ENCODE measurements at regions not wholly inside any gene's neighbourhood (a gene's known extent, or its start where the extent isn't known, plus 50 kb on each side); places are given as distances from the start of the nearest gene placed in this dataset.

DNA sequence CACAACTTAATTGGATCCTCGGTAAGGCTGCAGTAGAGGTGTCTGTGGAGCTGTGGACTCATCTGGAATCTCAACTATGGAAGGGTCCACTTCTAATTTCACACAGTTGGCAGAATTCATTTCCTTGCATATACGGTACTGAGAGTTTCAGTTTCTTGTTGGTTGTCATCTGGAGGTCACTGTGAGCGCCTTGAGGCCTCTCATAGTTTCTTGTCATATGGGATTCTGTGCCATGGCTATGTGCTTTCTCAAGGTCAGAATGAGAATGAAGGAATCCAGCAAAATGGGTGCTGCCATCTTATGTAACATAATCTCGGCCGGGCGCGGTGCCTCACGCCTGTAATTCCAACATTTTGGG is 298.2 kb downstream of the DOK5 start:
- Histone ChIP-seq H4K20me1 (ENCODE audit: control insufficient read depth, extremely low read depth, insufficient read depth, low read length) (no peaks in the 10 kb centered on the region), H3K36me3 (ENCODE audit: control insufficient read depth, insufficient read depth, low read length) (no peaks in the 10 kb centered on the region), H2AFZ (ENCODE audit: low read length) (no peak overlapping the region), H3K9me3 (ENCODE audit: control insufficient read depth, insufficient read depth, low read depth, low read length) (no peaks in the 10 kb centered on the region), H3K27me3 (ENCODE audit: control insufficient read depth, insufficient read depth, low read length) (no peaks in the 10 kb centered on the region), H3K79me2 (ENCODE audit: control insufficient read depth, insufficient read depth, low read length) (no peaks in the 10 kb centered on the region), H3K4me1 (ENCODE audit: control insufficient read depth, extremely low read depth, insufficient read depth, low read length) (no peaks in the 10 kb centered on the region), H3K4me3 (replicated peaks in 1 of 4; ENCODE audit: control extremely low read depth in 1 of 4, insufficient read depth in 1 of 4, low read depth in 3 of 4, low read length in 4 of 4) (no peak overlapping the region), H3K4me2 (ENCODE audit: extremely low read depth, insufficient read depth, low read length) (no peak overlapping the region), H3K27ac (ENCODE audit: insufficient read depth, low read length) (no peak overlapping the region), H3K9ac (ENCODE audit: insufficient read depth, low read length) (no peak overlapping the region)
- TF ChIP-seq EZH2 (IDR thresholded peaks at IDR 0.05; ENCODE audit: low read length, missing control alignments): no peak
- TF ChIP-seq, protein P1, sequence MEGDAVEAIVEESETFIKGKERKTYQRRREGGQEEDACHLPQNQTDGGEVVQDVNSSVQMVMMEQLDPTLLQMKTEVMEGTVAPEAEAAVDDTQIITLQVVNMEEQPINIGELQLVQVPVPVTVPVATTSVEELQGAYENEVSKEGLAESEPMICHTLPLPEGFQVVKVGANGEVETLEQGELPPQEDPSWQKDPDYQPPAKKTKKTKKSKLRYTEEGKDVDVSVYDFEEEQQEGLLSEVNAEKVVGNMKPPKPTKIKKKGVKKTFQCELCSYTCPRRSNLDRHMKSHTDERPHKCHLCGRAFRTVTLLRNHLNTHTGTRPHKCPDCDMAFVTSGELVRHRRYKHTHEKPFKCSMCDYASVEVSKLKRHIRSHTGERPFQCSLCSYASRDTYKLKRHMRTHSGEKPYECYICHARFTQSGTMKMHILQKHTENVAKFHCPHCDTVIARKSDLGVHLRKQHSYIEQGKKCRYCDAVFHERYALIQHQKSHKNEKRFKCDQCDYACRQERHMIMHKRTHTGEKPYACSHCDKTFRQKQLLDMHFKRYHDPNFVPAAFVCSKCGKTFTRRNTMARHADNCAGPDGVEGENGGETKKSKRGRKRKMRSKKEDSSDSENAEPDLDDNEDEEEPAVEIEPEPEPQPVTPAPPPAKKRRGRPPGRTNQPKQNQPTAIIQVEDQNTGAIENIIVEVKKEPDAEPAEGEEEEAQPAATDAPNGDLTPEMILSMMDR (conservative IDR thresholded peaks at IDR 0.05 in 1 of 2, IDR thresholded peaks at IDR 0.05 in 1 of 2; ENCODE audit: low read depth in 1 of 2, low read length in 2 of 2): no peak
- no peak for DNase-seq (ENCODE audit: low read depth in 2 of 2)

DNA sequence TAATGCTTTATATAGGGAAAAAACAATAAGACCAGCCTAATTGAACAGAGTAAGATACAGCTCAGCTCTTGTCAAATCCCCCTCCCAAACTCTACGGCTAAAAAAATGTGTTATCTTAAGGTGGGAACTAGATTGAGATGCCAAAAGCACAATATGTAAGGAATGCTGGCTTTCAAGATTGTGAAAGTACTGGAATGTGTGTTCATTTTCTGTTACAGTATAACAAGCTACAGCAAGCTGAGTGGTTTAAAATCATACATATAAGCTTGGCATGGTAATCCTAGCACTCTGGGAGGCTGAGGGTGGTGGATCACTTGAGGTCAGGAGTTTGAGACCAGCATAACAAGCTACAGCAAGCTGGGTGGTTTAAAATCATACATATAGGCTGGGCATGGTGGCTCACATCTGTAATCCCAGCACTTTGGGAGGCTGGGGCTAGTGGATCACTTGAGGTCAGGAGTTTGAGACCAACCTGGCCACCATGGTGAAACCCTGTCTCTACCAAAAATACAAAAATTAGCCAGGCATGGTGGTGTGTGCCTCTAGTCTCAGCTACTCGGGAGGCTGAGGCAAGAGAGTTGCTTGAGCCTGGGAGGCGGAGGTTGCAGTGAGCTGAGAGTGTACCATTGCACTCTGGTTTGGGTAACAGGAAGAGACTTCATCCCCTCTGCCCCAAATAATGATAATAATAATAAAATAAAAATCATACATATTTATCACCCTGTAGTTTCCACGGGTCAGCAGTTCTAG is 297.7 kb downstream of the DOK5 start:
- Histone ChIP-seq H3K4me2 (ENCODE audit: extremely low read depth, insufficient read depth, low read length) (no peak overlapping the region), H4K20me1 (ENCODE audit: control insufficient read depth, extremely low read depth, insufficient read depth, low read length) (no peaks in the 10 kb centered on the region), H3K79me2 (ENCODE audit: control insufficient read depth, insufficient read depth, low read length) (no peaks in the 10 kb centered on the region), H3K36me3 (ENCODE audit: control insufficient read depth, insufficient read depth, low read length) (no peaks in the 10 kb centered on the region), H2AFZ (ENCODE audit: low read length) (no peak overlapping the region), H3K27ac (ENCODE audit: insufficient read depth, low read length) (no peak overlapping the region), H3K4me3 (replicated peaks in 1 of 4; ENCODE audit: control extremely low read depth in 1 of 4, insufficient read depth in 1 of 4, low read depth in 3 of 4, low read length in 4 of 4) (no peak overlapping the region), H3K4me1 (ENCODE audit: control insufficient read depth, extremely low read depth, insufficient read depth, low read length) (no peaks in the 10 kb centered on the region), H3K9ac (ENCODE audit: insufficient read depth, low read length) (no peak overlapping the region), H3K9me3 (ENCODE audit: control insufficient read depth, insufficient read depth, low read depth, low read length) (no peaks in the 10 kb centered on the region), H3K27me3 (ENCODE audit: control insufficient read depth, insufficient read depth, low read length) (no peaks in the 10 kb centered on the region)
- no peak for TF ChIP-seq EZH2 (IDR thresholded peaks at IDR 0.05; ENCODE audit: low read length, missing control alignments)
- TF ChIP-seq, protein P1 (conservative IDR thresholded peaks at IDR 0.05 in 1 of 2, IDR thresholded peaks at IDR 0.05 in 1 of 2; ENCODE audit: low read depth in 1 of 2, low read length in 2 of 2): no peak
- DNase-seq (ENCODE audit: low read depth in 2 of 2): no peak

DNA sequence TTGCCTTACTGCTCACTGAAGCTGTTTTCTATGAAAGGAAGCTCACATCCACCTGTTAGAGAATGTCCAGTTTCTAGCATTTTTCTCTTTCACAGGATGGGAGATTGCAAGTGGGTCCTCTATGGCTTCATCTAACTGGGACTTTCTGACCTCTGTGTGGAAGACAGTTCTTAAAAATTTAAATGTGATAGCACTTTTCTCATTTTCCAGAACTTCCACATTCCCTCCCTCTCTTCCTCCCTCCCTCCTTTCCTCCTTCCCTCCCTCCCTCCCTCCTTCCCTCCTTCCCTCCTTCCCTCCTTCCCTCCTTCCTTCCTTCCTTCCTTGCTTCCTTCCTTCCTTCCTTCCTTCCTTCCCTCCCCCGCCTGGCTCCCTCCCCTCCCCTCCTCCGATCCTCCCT is 291.1 kb downstream of the DOK5 start:
- TF ChIP-seq EZH2 (IDR thresholded peaks at IDR 0.05; ENCODE audit: low read length, missing control alignments): no peak
- TF ChIP-seq, protein P1 (conservative IDR thresholded peaks at IDR 0.05 in 1 of 2, IDR thresholded peaks at IDR 0.05 in 1 of 2; ENCODE audit: low read depth in 1 of 2, low read length in 2 of 2): no peak
- no peak overlapping the region for H3K9ac ChIP-seq (ENCODE audit: insufficient read depth, low read length)
- DNase-seq (ENCODE audit: low read depth in 2 of 2): no peak

More for the DNA sequence above, 291.1 kb downstream of the DOK5 start:
- H3K36me3 ChIP-seq (ENCODE audit: control insufficient read depth, insufficient read depth, low read length): no peaks in the 10 kb centered on the region
- H3K27ac ChIP-seq (ENCODE audit: insufficient read depth, low read length): no peak overlapping the region
- H3K4me2 ChIP-seq (ENCODE audit: extremely low read depth, insufficient read depth, low read length): no peak overlapping the region
- H3K4me1 ChIP-seq (ENCODE audit: control insufficient read depth, extremely low read depth, insufficient read depth, low read length): no peaks in the 10 kb centered on the region
- no peaks in the 10 kb centered on the region for H3K79me2 ChIP-seq (ENCODE audit: control insufficient read depth, insufficient read depth, low read length)
- H3K27me3 ChIP-seq (ENCODE audit: control insufficient read depth, insufficient read depth, low read length): no peaks in the 10 kb centered on the region
- no peaks in the 10 kb centered on the region for H3K9me3 ChIP-seq (ENCODE audit: control insufficient read depth, insufficient read depth, low read depth, low read length)
- H2AFZ ChIP-seq (ENCODE audit: low read length): no peak overlapping the region
- no peak overlapping the region for H3K4me3 ChIP-seq (replicated peaks in 1 of 4; ENCODE audit: control extremely low read depth in 1 of 4, insufficient read depth in 1 of 4, low read depth in 3 of 4, low read length in 4 of 4)
- no peaks in the 10 kb centered on the region for H4K20me1 ChIP-seq (ENCODE audit: control insufficient read depth, extremely low read depth, insufficient read depth, low read length)

Measured in fibroblast of lung (primary cell).